ENCODE measurements at regions not wholly inside any gene's neighbourhood (a gene's known extent, or its start where the extent isn't known, plus 50 kb on each side); places are given as distances from the start of the nearest gene placed in this dataset.

- TF ChIP-seq RAD21 (conservative IDR thresholded peaks at IDR 0.05 in 1 of 2, IDR thresholded peaks at IDR 0.05 in 1 of 2): no peak
- TF ChIP-seq HDAC2 (IDR thresholded peaks at IDR 0.05): no peak
- no peak for TF ChIP-seq EHMT2 (IDR thresholded peaks at IDR 0.05; ENCODE audit: low read depth)
- TF ChIP-seq EP300 (IDR thresholded peaks at IDR 0.05): no peak
- TF ChIP-seq POLR2A (IDR thresholded peaks at IDR 0.05; ENCODE audit: low read length): no peak
- TF ChIP-seq MAFK (IDR thresholded peaks at IDR 0.05; ENCODE audit: partially characterized antibody): no peak
These were observed 85.0 kb upstream of the RASA1 start for GRCh38 chr5:87182649-87183048.
